Kidney epithelial cell (primary cell): ENCODE measurements at regions not wholly inside any gene's neighbourhood (a gene's known extent, or its start where the extent isn't known, plus 50 kb on each side); places are given as distances from the start of the nearest gene placed in this dataset.

Experiments
- DNase-seq: peaks from one replicate; pipeline ENCODE4 v3.0.0-alpha.2; 2010; ENCODE audit warnings: low read depth
- H3K27me3 ChIP-seq: 2 replicates; pipeline ENCODE4 v1.6.0; 2011; ENCODE audit warnings: low read length; ENCODE audit not compliant: control insufficient read depth, insufficient read depth
- H3K36me3 ChIP-seq: 2 replicates; pipeline ENCODE4 v1.5.1; 2011; ENCODE audit warnings: low read length; ENCODE audit not compliant: control insufficient read depth, insufficient read depth
- H3K4me3 ChIP-seq: 2 replicates; pipeline ENCODE4 v1.5.1; 2011; ENCODE audit warnings: low read depth, mild to moderate bottlenecking, control low read depth, low read length
- CTCF ChIP-seq: IDR thresholded peaks from 2 replicates; pipeline ENCODE4 v1.5.1; 2011; ENCODE audit warnings: mild to moderate bottlenecking, moderate library complexity, low read length, control low read depth, inconsistent platforms; ENCODE audit not compliant: insufficient read depth, poor library complexity, severe bottlenecking

GRCh38 chr22:48348855-48349254 lies 1478.8 kb downstream of the BRD1 start:
- no peak for TF ChIP-seq CTCF
- H3K36me3 ChIP-seq, result no peaks in the 10 kb centered on the region
- no peak for DNase-seq
- H3K4me3 ChIP-seq, result no peak overlapping the region
- no peaks in the 10 kb centered on the region for H3K27me3 ChIP-seq

- no peak for TF ChIP-seq CTCF
- Histone ChIP-seq H3K27me3 (no peaks in the 10 kb centered on the region), H3K4me3 (no peak overlapping the region)
These were observed 1480.4 kb downstream of the BRD1 start for GRCh38 chr22:48347311-48347710.

GRCh38 chr22:48346911-48347310 lies 1480.8 kb downstream of the BRD1 start:
- no peaks in the 10 kb centered on the region for H3K36me3 ChIP-seq
- DNase-seq, result no peak
- H3K27me3 ChIP-seq, result no peaks in the 10 kb centered on the region
- no peak overlapping the region for H3K4me3 ChIP-seq
- TF ChIP-seq CTCF, result no peak

More at GRCh38 chr22:48347311-48347710, 1480.4 kb downstream of the BRD1 start:
- no peak for DNase-seq
- no peaks in the 10 kb centered on the region for H3K36me3 ChIP-seq

- Histone ChIP-seq H3K27me3 (no peaks in the 10 kb centered on the region), H3K36me3 (no peaks in the 10 kb centered on the region), H3K4me3 (no peak overlapping the region)
- DNase-seq, result no peak
- TF ChIP-seq CTCF, result no peak
These were observed 1481.4 kb downstream of the BRD1 start for GRCh38 chr22:48346311-48346710.

GRCh38 chr22:48345631-48346030 lies 1482.0 kb downstream of the BRD1 start:
- Histone ChIP-seq H3K4me3 (no peak overlapping the region), H3K27me3 (no peaks in the 10 kb centered on the region)
- TF ChIP-seq CTCF, result no peak

GRCh38 chr22:48343461-48343860 lies 1484.2 kb downstream of the BRD1 start:
- H3K27me3 ChIP-seq, result no peaks in the 10 kb centered on the region
- no peak for TF ChIP-seq CTCF
- no peaks in the 10 kb centered on the region for H3K36me3 ChIP-seq
- H3K4me3 ChIP-seq, result no peak overlapping the region
- no peak for DNase-seq

More at GRCh38 chr22:48345631-48346030, 1482.0 kb downstream of the BRD1 start:
- H3K36me3 ChIP-seq, result no peaks in the 10 kb centered on the region
- no peak for DNase-seq
